ENCODE measurements at regions not wholly inside any gene's neighbourhood (a gene's known extent, or its start where the extent isn't known, plus 50 kb on each side); places are given as distances from the start of the nearest gene placed in this dataset.

GRCh38 chr6:19210849-19211590 lies 626.1 kb upstream of the ID4 start:
- TF ChIP-seq GATA3 (IDR thresholded peaks at IDR 0.05; ENCODE audit: low read depth, low read length) (no peak), GATA2 (IDR thresholded peaks at IDR 0.05; ENCODE audit: low read depth, low read length) (no peak)
